Cerebellar cortex (tissue), 1 donor: ENCODE measurements at regions not wholly inside any gene's neighbourhood (a gene's known extent, or its start where the extent isn't known, plus 50 kb on each side); places are given as distances from the start of the nearest gene placed in this dataset.

Source experiments
- DNase-seq: peaks from one replicate; pipeline ENCODE4 v3.0.0-alpha.2; 2015; ENCODE audit warnings: low spot score

DNA sequence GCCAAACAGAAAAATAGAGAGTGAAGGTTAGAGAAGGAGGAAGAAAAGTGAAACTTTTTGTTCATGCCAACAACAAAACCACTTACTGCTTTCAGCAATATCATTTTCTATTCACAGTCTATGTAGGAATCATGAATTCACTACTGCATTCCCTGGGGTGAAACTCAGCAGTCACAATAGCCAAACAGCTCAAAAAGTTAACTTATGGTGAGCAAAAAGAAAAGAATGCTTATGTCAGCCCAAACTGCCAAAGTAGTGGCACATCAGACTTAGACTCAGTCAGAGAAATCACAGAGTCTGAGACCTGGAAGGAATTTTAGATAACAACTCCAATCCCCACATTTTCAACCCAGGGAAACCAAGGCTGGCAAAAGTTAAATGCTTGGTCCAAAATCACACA lies 238.7 kb upstream of the TMCO5A start:
- no peak for DNase-seq

DNA sequence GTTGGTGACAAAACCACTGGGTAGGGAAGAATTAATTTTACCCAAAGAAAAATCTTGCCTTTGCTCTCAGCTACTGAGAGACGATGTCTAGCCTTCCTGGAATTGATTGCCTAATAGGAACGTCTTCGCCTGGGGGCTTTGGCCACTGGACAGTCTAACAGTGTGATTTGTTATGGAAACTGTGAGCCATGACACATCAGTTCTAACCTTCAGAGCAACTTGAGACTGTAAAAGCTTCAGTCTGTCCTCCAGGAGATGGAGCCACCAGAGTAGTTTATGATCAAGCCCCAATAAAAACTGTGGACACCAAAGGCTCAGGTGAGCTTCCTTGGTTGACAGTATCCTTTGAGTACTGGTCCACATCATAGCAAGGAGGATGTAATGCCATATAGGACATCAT lies 235.8 kb upstream of the TMCO5A start:
- DNase-seq, result no peak

DNA sequence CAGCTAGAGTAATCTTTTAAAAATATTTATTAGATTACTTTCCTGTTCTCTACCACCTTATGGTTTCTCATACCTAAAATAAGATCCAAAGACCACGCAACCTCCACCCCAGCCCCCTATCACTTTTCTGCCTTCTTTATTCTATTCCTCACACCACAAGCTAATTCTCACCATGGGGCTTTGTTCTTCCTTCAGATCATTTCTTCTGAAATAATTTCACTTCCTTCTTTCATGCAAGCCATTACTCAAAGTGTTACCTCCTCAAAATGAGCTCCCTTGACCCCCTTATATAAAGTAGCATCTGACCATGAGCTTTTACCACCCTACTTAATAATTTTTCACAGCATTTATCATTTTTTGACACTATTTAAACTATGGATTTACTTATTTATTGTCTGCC lies 233.2 kb upstream of the TMCO5A start:
- no peak for DNase-seq

DNA sequence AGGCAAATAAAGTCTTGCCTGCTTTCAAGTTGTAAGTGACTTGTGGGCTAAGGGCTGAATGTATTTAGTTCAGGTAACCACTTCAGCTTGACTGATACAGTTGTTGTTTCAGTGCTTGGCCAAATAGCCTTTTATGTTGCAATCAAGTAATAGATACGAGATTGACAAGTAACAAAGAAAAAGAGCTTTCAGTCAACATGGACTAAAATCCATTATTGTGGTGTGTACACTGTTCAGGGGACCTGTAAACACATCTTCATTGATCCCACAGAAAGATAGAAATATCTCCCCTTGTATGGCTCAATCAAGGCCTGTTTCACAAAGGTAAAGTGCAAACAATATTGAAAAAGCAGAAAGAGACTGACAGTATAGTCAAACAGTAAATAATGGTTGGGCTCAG lies 224.8 kb upstream of the TMCO5A start:
- no peak for DNase-seq

DNA sequence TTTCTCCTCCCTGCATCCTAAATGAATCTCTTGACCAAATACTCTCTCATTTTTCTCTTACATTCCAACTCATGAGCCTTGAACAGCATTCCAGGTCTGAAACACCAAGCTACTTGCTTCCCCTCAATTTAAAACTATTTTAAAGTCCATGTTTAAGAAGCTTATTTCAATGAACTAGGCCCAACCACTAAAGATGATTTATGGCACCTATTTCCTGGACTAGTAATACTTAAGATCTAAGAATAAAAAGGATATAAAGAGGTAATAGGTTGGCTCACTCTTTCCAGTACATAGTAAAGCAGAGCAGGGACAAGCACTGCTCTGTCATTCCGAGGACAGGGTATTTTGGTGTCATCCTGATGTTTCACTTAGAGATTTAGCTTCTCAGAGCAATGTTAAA lies 219.3 kb upstream of the TMCO5A start:
- DNase-seq, result no peak

DNA sequence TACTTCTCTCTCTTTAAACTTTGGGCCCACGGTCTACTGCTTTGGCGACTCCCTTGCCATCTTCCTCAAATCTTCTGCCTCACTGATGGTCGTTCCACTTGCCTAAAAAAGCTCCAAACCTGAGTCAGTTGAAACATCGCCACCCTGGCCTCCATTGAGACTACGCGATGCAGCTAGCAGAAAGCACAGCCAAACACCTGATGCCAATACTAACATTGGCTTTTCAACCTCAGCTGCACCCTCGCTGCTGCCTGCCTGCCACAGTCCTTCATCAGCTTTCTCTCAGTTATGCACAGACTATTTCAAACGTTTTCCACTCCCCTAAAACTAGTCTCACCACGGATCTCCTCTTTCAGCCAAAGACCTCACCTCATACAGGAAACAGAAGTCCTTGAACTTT lies 214.2 kb upstream of the TMCO5A start:
- DNase-seq, result no peak

DNA sequence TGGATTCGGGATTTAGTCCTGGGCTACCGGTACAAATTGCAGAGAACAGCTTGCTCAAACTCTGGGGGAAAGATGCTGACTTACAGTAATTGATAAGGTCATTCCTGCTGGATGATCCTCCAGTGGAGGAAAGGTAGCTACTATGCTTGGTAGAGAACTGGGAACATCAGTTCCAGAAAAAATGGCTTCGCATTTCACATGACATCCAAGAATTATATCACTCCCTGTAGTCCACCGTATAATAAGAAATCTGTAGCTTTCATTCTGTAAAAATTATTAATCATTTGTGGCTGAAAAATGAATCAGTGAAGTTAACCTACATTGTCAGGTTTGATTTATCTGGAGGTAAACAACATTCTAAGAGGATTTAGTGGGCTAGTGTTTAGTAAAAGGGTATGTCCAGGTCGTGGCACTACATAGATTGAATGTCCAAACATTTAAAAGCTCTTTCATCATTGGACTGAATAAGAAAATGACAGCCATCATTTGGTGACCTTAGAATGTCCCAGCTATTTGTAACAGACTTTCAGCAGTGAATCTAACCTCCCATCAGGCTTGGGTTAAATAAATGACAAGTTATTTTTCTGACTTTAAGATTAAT lies 203.2 kb upstream of the TMCO5A start:
- DNase-seq, result no peak

DNA sequence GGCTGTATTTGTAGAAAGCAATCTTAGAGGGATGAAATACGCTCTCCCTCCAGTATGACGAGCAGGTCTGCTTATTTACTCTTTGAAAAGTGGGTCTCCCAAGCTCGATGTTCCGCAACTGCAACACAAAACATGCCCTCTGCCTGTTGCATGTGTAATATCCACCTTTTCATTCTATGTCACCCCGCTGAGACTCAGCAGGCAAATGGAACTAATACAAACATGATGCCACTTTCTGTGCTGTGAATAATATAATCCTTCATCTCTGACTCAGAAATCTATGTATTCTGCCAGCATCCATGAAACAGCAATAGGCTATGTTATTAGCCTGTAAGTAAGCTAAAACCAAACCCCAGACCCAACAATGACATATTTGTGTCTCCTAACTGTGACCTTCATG lies 200.8 kb upstream of the TMCO5A start:
- no peak for DNase-seq

DNA sequence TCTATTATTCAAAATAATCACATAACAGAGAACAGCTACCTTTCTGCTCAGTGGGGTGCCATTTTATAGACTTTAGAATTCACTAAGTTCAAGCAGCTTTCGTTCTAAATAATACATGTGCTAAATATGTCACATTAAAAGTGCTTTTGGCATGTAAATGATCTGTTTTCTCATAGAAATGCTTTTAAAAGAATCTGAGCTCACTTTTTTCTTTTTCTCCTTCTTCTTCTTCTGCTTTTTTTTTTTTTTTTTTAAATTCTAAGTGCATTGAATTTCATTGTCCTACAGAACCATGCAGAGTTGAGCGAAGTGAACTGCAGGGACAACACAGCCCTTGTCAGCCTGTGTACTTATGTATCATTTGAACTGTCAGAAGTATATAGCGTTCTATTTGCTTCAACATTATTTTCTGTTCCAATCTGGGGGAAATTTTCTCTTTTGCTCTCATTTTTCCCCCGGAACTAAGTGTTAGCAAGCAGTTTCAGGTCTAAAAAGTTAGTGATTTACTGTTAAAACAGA lies 193.8 kb upstream of the TMCO5A start:
- no peak for DNase-seq

DNA sequence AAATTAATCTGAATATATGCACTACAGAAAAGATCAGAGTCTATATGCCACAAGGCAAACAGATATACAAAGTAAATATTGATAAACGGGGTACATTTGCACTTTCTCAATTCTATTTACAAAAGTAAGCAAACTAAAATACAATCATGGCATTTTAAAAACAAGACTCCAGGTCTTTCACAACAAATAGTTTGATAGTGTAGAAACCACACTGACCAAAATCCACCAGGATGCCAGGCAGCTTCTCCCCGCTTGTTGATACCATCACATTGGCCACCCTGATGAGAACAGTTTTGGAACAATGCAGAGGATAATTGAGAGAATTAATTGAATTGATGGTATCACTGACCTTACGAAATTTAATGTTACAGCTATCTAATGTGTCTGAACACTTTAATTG lies 190.6 kb upstream of the TMCO5A start:
- no peak for DNase-seq

DNA sequence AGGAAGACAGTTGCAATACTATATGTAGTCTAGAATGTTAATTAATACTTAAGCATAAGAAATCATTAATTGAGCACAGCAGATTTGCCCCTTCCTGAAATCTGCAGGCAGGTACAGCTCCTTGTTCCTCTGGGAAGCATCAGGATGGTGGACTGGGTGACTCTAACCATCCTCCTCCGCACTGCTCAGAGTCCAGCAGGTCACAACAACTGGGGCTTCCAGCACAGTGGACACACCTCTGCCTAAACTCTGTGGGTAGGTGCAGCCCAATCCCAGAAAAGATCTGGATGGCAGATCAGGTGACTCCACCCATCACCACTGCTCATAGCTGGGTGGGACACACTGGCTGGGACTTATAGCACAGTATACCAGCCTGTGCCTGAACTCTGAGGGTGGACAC lies 189.9 kb upstream of the TMCO5A start:
- DNase-seq, result no peak

DNA sequence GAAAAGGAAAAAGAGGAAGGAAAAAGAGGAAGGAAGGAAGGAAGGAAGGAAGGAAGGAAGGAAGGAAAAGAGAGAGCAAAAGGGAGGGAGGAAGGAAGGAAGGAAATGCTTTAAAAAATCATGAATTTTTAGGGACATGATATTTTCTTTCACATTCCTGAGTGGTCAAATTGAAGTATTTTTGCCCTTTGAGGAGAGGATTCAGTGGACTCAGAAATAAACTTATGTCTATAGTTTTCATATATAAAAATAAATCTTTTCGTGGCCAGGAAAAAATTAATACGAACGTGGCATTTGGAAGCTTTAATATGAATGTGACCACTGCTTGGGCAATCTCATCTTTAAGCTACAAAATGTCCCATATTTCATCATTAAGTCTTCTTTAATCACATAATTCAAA lies 183.0 kb upstream of the TMCO5A start:
- no peak for DNase-seq

DNA sequence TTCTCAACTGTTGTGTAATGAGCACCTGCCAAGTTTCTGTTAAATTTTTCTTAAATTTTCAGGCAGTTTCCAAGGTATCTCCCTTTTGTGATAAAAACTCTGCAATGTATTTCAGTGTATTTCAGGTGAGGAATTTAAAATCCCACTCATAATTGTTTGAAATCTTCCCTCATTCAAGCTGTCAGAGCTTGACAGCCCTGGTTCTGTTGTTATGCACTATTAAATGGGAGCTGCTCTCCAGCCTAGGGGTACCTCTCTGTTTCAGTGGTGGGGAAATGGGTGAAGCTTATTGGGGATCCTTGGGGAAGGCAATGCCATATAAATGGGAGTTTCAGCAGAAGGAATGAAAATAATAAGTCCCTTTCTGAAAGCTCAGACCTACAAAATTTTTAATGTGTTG lies 178.0 kb upstream of the TMCO5A start:
- DNase-seq, result no peak

DNA sequence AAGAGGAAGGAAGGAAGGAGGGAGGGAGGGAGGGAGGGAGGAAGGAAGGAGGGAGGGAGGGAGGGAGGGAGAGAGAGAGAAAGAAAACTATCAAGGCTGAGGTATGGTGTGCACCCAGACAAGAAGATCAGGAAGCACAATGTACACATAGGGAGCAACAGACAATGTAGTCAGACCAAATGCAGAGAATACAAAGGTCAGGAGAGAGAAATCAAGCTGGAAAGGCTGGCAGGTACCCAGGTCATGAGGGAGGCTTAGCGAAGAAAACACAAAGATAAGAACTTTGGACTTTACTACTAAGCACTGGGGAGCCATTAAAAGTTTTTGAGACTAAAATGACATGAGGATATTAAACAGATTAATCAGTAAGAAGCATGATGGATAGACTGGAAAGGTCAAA lies 176.0 kb upstream of the TMCO5A start:
- no peak for DNase-seq

DNA sequence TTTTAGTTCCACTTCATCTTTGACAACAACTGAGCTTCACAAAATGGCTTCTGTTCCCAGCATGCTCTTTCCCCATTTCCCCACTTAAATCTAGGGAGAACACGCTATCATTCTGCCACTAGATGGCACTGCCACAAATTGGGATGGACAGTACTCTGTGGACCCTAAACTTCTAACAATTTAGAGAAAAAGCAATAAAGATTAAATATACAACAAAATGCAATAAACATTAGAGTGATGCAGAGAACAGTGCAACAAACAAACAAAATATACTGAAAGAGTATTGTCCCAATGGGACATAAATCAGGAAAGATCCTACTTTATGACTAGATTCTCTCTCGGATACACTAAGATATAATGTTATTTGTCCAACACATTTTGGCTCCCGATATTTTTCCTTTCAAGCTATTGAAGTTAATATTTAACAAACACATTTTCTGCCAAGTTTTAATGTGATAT lies 169.7 kb upstream of the TMCO5A start:
- peak; percentile 33 for DNase-seq

DNA sequence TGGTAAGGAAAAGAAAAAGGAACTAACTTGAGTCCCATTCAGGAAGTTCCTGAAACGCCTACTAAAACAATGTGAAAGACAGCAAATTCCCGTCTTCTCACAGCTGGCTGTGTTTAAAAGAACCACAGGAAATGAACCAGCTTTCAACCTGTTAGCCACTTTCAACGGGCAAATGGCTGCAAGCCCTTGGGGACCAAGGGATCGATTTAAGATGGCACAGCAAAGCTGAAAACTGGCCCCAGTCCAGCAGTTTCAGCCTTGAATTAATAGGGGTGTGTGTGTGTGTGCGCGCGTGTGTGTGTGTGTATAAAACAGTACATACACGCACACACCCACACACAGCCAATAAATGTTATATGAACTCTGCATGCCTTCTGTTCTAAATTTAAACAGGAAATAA lies 168.7 kb upstream of the TMCO5A start:
- DNase-seq, result no peak

DNA sequence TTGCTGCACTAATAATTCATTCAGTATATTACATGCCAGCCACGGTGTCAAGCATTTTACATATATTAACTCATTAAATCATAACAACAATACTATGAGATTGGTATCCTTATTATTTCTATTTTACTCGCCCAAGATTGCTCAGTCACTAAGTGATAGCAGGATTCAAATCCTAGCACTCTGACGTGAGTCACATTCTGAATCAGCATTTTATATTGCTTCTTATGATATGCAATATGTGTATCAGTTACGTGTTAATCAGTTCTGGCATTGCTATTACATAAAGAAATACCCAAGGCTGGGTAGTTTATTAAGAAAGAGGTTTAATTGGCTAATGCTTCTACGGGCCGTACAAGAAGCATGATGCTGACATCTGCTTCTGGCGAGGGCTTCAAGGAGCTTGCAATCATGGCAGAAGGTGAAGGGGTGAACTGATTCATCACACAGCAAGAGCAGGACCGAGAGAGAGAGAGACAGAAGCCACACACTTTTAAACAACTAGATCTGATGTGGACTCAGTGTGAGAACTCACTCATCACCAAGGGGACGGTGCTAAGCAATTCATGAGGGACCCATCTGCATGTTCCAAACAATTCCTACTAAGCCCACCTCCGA lies 166.5 kb upstream of the TMCO5A start:
- DNase-seq, result no peak

DNA sequence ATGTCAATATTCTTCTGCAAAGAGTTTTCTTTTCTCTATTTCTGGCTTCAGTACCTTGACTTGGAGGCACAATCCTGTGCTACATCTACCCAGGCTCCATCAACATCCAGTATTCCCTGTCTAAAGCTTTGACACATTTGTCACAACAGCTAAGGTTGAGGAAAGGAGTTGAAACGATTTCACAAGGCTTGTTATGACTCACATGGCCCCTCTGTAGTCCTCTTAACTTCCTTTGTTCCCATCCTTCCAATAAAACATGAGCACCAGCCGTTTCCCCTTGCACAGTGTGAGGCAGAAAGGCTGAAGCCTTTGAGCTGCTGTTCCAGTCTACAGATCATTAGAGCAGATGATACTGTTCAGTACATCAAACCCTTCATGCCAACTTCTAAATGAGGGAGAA lies 163.0 kb upstream of the TMCO5A start:
- DNase-seq, result no peak

DNA sequence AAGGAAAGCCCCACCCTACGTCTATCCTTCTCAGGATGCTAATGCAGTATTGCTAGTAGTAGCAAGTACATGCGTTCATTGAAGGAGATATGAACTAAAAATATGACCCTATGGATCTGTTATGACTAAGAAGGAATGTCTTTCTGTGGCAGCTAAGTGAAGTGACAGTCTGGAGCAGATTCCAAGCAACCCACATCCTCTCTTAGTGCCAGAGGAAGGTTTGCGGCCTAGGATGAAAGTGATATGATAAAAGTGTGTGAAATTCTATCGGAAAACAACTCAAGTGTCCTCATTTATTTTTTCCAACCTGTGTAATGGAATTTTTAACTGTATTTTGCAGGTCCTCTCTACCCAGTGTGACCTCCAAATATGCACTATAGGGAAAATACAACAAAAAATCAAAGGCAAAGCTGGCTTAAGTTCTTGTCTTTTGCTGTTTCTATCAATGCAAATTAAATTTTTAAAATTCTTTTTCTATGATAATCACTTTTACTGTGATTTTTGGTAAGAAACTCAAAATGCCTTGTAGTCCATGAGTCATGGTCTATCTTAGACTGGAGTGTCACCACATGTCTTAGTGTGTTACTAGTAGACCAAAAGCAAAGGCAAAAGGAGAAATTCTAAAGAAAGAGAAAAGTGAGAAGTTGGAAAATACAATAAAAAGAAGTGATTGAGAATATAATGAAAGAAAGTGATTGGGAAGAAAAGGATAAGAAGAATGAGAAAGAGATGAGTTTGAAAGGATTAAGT lies 161.2 kb upstream of the TMCO5A start:
- DNase-seq, result no peak

DNA sequence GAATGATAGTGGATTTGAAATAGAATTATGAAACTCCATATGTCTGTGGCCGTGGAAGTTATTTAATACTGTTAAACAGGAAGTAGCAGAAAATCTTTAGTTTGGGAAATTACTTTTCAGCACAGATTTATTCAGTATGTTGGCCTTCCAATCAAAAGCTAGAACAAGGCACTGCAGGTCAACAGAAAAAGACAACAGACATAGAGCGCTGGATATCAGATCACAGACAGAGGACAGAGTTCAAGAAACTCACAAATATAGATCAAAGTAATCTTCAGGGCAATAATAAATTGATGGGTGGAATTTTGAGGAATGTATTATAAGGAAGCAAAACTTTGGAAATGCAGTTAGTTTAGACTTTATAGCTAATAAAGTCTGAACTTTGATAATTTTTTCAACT lies 159.5 kb upstream of the TMCO5A start:
- no peak for DNase-seq

DNA sequence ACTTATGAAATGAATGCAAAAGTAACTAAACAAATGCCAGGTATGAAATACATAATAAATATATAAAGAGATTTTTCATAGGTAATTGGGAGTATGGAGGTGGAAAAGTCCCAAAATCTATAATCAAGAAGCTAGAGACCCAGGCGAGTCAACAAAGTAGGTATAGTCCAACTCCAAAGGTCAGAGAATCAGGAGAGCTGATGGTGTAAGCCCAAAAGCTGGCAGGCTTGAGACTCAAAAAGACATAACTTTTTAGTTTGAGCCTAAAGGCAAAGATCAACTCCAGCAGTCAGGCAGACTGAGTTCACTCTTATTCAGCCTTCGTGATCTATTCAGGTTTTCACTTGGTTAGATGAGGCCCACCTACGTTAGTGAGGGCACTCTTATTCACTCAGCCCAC lies 157.4 kb upstream of the TMCO5A start:
- DNase-seq, result no peak

DNA sequence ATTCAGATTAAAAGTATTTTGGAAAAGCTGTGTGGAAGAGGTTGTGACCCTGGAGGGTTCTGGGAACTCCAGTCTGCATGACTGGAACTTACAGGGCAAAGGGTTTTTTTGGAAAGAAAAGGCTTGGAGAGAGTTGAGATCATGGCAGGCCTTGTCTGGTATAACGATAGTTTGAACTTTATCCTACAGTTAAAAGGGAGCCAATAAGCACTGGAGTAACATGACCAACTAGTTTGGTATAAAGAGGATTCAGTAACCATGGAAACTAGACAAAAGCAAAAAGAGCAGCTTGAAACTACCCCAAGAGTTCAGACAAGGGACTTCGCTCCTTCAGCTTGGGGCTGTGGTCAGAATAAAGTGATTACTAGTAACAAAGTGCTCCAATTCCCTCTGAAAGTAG lies 151.2 kb upstream of the TMCO5A start:
- DNase-seq, result no peak

DNA sequence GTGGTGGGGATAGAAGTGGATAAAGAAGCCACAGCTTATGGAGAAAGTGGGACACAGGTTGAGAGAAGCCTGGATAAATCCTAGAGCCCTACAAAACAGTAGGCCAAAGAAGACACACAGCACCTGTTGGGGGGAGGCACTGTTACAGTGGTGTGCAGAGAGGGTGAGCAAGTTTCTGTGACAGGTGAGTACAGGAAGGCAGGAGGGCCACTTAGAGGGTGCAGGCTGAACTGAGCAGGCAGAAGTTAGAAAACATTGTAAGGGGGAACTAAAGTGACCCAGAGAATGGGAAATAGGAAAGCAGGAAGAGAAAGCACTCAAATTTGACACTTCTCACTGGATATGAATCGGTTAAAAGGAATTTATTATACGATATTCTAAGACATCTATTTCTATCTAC lies 146.1 kb upstream of the TMCO5A start:
- no peak for DNase-seq
